ENCODE measurements at regions not wholly inside any gene's neighbourhood (a gene's known extent, or its start where the extent isn't known, plus 50 kb on each side); places are given as distances from the start of the nearest gene placed in this dataset.

- TF ChIP-seq POLR2AphosphoS5 (IDR thresholded peaks at IDR 0.05) (no peak), CTCF (IDR thresholded peaks at IDR 0.05) (no peak), EP300 (IDR thresholded peaks at IDR 0.05) (no peak), POLR2A (IDR thresholded peaks at IDR 0.05) (no peak)
These were observed 113.0 kb downstream of the CYP26A1 start for GRCh38 chr10:93186653-93187052.

Data from upper lobe of left lung (tissue), 4 donors.